Activated T-cell treated with anti-CD3 and anti-CD28 coated beads for 4 hours (primary cell): ENCODE measurements at regions not wholly inside any gene's neighbourhood (a gene's known extent, or its start where the extent isn't known, plus 50 kb on each side); places are given as distances from the start of the nearest gene placed in this dataset.

Experiments
- DNase-seq: peaks from one replicate; pipeline ENCODE4 v3.0.0-alpha.2; 2020

DNA sequence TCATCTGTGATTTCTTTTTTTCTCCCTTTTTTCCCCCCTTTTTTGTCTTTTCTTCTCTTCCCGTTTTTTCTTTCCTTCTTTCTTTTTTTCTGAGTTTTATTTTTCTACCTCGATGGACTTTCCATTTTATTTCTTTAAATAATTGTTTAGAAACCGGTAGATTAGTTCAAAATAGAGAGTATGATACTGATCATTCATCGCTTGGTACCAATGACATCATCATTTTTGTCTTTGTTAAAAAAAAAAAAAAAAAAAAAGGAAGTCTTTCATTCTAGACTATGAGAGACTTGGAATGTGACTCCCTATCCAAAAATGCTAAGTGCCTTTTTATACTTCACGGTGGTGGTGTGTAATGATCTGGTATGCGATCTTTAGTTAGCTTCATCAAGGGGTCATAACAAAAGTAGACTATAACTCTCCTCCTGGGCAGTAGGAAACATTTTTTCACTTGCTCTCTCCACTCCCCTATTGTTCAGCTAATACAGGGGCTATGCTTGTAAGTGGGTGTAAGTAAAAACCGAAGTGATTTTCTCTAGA, 1517.5 kb upstream of the ZEB2 start:
- no peak for DNase-seq

DNA sequence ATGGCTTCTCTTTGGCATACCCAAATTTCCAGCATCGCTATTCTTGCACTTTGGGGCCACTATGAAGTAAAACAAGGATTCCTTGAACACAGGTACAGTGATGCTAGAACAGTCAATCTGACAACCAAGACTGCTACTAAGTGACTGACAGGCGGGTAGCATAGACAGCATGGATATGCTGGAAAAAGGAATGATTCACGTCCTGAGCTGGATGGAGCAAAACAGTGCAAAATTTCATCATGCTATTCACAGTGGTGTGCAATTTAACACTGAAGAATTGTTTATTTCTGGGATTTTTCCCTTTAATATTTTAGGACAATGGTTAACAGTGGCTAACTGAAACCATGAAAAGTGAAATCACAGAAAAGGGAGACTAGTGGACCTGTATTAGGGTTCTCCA, 1511.2 kb upstream of the ZEB2 start:
- no peak for DNase-seq

GRCh38 chr2:146027156-146027555, 1507.2 kb upstream of the ZEB2 start:
- no peak for DNase-seq

- DNase-seq, result no peak
These were observed 1505.6 kb upstream of the ZEB2 start for GRCh38 chr2:146025519-146025918.

DNA sequence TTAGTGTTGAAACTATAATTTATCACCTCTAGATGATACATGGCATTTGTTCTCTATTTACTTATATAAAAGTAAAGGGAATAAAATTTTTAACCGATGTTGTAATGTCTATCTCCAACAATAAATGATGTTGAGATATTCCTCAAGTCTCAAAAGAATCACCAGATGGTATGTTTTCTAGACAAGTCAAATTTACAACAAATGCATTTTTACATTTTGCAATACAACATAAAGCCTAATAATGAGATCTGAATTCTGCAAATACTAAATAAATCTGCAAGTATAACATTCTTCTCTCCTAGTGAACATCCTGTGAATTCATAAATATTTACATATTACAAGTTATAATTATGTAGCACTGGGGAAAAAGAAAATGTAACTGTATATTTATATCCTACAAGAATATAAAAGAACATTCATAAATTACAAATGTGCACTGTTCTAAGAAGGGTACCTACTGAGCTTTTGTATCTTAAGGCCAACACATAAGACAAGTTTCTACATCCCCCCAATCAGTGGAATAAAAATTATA, 1504.4 kb upstream of the ZEB2 start:
- no peak for DNase-seq

DNA sequence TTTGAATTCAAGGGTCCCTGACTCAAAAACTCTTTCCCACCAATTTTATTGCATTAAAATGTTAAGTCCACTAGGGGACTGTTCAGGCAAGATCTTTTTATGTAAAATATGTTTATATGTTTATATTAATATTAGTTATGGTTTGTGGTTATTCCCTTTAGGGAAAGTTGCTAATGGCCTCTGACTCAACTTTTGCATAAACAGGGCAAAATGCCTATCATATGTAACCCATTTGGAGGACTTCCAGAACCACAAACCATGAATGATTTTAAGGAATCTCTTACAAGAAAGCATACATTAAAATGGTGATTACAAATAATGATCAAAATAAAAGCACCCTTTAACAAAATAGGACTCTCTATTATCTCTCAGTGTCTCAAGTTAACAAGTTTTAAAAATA, 1484.5 kb upstream of the ZEB2 start:
- DNase-seq, result no peak

GRCh38 chr2:146003337-146003736, 1483.4 kb upstream of the ZEB2 start:
- no peak for DNase-seq

DNA sequence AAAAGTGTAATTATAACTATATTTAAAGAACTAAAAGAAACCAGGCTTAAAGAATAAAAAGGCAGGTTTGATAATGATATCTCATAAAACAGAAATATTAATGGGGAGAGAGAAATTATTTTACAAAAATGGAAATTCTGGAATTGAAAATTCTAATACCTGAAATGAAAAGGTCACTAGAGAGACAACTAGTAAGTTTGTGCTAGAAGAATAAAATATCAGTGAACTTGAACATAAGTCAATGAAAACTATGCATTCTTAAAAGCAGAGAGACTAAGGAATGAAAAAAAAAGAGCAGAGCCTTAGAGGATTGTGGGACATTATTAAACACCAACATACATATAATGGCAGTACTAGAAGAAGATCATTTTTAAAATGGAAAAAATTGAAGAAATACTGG, 1475.0 kb upstream of the ZEB2 start:
- no peak for DNase-seq

GRCh38 chr2:145992572-145992971, 1472.7 kb upstream of the ZEB2 start:
- no peak for DNase-seq

GRCh38 chr2:145987793-145988192, 1467.9 kb upstream of the ZEB2 start:
- DNase-seq, result no peak

- no peak for DNase-seq
These were observed 1465.6 kb upstream of the ZEB2 start for GRCh38 chr2:145985517-145985916.

- DNase-seq, result no peak
These were observed 1464.7 kb upstream of the ZEB2 start for GRCh38 chr2:145984580-145984979.

DNA sequence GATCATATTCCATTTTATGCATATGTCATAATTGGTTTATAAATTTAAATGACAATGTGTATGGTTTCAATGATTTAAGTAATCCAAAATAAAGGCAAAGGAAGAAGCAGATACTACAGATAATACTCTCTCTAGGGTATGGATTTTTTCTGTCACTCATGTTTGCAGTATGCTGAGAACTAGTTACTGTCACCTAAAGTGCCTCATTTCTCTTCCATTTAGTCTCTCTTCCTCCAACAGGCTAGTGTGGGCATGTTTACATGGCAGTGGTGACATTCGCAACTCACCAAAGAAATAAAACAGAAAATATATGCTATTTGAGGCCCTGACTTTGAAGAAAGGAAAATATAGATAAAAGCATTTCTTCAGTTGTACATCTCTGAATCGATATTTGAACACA, 1460.4 kb upstream of the ZEB2 start:
- no peak for DNase-seq

- no peak for DNase-seq
These were observed 1455.5 kb upstream of the ZEB2 start for GRCh38 chr2:145975406-145975805.

DNA sequence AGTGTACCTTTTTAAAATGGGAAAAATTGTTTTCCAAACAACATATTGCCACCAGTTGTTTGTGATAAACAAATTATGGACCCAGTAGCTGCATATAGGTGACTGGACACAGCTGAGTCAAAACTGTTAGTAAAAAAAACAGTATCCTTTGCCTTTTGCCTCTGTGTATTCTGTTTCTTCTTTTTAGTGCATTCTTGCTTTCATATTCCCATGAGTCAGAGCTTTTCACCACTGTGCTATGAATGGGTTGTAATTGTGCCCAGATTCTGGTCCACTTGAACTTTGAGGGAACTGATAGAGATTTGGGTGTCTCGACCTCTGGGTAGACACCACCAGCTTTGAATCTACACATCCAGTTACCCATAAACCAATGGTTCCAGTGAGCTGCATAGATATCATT, 1441.9 kb upstream of the ZEB2 start:
- no peak for DNase-seq

DNA sequence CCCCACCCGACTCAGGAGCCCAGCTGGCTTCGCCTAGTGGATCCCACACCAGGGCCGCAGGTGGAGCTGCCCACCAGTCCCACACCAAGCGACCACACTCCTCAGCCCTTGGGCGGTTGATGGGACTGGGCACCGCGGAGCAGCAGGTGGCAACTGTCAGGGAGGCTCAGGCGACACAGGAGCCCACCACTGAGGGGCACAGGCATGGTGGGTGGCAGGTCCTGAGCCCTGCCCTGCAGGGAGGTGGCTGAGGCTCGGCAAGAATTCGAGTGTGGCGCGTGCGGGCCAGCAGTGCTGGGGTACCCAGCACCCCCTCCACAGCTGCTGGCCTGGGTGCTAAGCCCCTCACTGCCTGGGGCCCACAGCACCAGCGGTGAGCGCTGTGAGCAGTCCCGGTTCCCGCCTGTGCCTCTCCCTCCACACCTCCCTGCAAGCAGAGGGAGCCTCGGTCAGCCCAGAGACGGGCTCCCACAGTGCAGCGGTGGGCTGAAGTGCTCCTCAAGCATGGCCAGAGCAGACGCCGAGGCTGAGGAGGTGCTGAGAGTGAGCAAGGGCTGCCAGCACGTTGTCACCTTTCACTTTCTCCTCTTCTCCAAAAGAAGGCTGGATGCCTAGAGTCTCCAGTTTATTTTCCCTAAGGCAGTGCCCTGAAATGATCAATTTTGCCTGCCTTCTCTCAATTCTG, 1440.7 kb upstream of the ZEB2 start:
- DNase-seq, result no peak

DNA sequence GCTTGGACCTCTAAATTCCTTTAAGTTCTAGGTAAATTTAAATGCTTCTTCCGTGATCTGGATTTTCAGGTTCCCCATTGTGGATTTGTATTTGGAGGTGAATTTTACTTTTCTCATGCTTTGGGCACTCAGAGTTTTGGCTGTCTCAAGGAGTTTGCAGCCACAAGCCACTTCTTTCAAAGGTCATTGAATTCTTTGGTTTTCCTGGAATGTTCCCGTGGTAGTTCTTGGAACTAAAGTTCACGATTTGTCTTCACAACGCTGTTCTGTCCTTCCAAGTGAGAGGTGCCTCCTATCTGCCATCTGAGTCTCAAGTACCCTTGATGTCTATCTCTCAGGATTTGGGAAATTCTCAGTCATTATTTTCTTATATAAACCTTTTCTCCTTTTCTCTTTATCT, 1438.7 kb upstream of the ZEB2 start:
- no peak for DNase-seq

DNA sequence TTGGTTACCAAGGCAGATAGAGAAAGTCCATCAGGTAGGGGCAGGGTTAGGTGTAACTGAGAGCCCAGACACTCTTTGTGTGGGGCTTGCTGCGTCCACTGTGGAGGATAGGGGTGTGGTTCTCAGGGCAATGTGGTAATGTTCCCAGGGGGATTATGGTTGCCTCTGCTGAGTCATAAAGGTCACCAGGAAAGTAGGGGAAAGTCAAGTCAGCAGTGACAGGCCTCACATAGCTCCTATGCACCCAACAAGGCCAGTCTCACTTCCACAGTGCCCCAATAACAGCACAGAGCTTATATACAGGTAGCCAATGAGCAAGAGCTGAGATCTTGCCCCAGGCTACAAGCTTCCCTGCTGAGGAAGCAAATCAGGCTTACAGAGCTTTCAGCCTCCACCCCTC, 1438.0 kb upstream of the ZEB2 start:
- DNase-seq, result no peak

DNA sequence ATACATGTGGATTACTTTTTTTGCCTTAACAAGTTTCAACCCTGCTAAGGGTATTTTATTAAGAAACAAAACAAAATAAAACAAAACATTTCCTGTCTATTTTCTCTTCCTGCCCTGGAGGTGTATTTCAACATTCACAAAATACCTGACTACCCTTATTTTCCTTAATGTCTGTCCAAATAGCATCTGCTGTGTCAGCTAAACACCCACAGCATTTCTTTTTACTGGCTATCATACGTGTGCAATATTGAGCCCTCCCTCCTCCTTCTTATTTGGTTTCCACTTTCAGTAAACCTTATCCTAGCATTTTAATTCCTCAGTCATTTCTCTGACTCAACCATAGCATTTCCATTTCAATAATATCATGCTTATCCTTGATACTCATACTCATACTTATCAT, 1420.0 kb upstream of the ZEB2 start:
- DNase-seq, result no peak

DNA sequence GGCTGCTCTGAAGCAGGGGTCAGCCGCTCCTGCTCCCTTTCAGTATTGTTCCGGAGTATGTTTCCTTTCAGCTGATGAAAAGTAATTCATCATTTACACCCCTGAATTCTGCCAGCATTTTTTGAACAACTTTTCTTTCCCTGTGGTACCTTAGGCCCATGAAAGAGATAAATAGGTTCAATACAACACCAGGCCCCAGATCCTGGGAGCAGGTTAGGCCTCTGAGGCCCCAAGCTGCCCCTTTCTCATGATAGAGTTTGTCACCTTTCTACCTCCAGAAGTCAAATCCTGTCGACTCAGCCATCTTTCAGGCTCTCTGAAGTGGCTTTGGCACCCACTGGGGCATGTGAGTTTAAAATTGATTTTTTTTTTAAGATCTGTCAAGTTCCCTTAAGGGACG, 1415.1 kb upstream of the ZEB2 start:
- no peak for DNase-seq

GRCh38 chr2:145931781-145932395, 1412.0 kb upstream of the ZEB2 start:
- DNase-seq, result no peak

DNA sequence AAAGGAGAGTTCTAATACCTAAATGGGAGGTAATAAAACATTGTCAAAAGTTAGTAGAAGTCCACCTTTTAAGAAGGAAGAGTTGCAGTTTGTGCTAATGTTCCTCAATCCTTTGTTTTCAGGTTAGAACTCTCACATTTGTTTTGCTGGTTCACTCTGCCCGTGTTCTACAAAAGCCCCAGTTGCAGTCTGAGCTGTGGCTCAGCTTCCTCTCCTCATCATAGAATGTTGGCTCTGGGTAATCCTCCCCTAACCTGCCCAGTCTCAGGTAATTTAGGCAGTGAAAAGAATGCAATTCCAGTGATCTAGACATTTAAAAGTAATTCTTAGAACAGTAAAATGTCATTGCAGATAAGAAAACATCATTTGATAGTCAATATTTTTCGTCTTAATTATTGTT, 1410.4 kb upstream of the ZEB2 start:
- no peak for DNase-seq

- no peak for DNase-seq
These were observed 1407.4 kb upstream of the ZEB2 start for GRCh38 chr2:145927131-145927950.

- no peak for DNase-seq
These were observed 1405.7 kb upstream of the ZEB2 start for GRCh38 chr2:145925591-145925990.
